ENCODE measurements at regions not wholly inside any gene's neighbourhood (a gene's known extent, or its start where the extent isn't known, plus 50 kb on each side); places are given as distances from the start of the nearest gene placed in this dataset.

DNA sequence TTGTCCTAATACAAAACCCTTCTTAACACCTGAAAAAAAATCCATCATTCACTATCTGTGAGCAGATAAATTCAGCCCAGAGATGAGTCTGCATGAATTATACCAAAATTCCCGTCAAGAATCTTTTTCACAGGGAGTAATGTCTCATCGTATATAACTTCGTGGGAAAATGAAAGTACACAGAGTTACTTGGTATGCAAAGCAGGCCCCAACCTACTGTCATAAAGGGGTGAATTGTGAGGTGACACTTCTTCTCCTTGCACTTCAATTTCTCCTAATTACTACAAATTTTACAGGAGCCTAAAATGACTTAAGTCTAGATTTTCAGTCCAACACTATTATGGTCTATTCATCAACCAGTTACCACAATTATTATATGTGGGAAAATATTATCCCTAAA is 84.6 kb upstream of the CDH20 start:
- TF ChIP-seq, protein P1, sequence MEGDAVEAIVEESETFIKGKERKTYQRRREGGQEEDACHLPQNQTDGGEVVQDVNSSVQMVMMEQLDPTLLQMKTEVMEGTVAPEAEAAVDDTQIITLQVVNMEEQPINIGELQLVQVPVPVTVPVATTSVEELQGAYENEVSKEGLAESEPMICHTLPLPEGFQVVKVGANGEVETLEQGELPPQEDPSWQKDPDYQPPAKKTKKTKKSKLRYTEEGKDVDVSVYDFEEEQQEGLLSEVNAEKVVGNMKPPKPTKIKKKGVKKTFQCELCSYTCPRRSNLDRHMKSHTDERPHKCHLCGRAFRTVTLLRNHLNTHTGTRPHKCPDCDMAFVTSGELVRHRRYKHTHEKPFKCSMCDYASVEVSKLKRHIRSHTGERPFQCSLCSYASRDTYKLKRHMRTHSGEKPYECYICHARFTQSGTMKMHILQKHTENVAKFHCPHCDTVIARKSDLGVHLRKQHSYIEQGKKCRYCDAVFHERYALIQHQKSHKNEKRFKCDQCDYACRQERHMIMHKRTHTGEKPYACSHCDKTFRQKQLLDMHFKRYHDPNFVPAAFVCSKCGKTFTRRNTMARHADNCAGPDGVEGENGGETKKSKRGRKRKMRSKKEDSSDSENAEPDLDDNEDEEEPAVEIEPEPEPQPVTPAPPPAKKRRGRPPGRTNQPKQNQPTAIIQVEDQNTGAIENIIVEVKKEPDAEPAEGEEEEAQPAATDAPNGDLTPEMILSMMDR (IDR thresholded peaks at IDR 0.05) = no peak
- TF ChIP-seq POLR2A (IDR thresholded peaks at IDR 0.05) = no peak
